ENCODE measurements at regions not wholly inside any gene's neighbourhood (a gene's known extent, or its start where the extent isn't known, plus 50 kb on each side); places are given as distances from the start of the nearest gene placed in this dataset.

DNA sequence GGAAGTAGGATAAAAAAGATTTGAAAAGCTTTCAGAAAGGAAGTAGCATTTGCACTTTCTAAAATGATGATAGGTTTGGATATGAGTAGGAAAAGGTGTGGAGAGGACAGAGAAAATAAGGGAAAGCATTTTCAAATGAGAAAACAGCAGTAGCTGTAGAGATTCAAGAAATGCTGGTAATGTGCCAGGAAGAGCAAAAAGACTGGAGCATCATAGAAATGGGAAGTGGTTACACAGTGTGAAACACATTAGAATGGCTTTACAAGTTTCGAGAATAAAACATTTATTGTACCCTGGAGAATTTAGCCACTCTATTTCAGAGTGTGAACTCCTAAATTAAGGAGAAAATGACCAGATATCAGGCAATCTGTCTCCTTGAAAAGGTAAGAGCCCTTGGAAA, 108.3 kb upstream of the CHL1 start:
- Histone ChIP-seq H3K4me2 (ENCODE audit: insufficient read depth, low read length) (no peak overlapping the region), H3K79me2 (ENCODE audit: control insufficient read depth, insufficient read depth, low read length) (no peaks in the 10 kb centered on the region), H3K4me3 (no peak overlapping the region), H3K9me3 (replicated peaks; ENCODE audit: control insufficient read depth, insufficient read depth, low read depth, low read length) (peaks cover 4% of the 10 kb centered on the region; the same call in 1 of the 2 replicates), H3K4me1 (replicated peaks in 1 of 2; ENCODE audit: control insufficient read depth in 2 of 2, insufficient read depth in 2 of 2, low read length in 2 of 2) (no peaks in the 10 kb centered on the region), H3K36me3 (ENCODE audit: control insufficient read depth, insufficient read depth, low read length) (no peaks in the 10 kb centered on the region), H4K20me1 (replicated peaks; ENCODE audit: control insufficient read depth, insufficient read depth, low read length) (no peaks in the 10 kb centered on the region), H3K27me3 (ENCODE audit: control insufficient read depth in 2 of 2, insufficient read depth in 2 of 2, low read length in 2 of 2) (no peaks in the 10 kb centered on the region), H3K27ac (ENCODE audit: extremely low read depth, low read depth, low read length) (no peak overlapping the region), H2AFZ (ENCODE audit: low read depth, low read length) (no peak overlapping the region), H3K9me1 (ENCODE audit: control insufficient read depth, insufficient read depth, low read length) (no peaks in the 10 kb centered on the region), H3K9ac (ENCODE audit: insufficient read depth in 1 of 2, low read depth in 2 of 2, low read length in 2 of 2) (no peak overlapping the region)
- in situ Hi-C loops (cut with MboI), result no loop called here
- TF ChIP-seq HOXB6 (CRISPR knock-in tag; IDR thresholded peaks at IDR 0.05; ENCODE audit: borderline replicate concordance) (no peak), NRF1 (conservative IDR thresholded peaks at IDR 0.05 in 1 of 2, IDR thresholded peaks at IDR 0.05 in 1 of 2) (no peak), ZNF140 (CRISPR knock-in tag; IDR thresholded peaks at IDR 0.05) (no peak), DPF2 (IDR thresholded peaks at IDR 0.05) (no peak), ATF7 (IDR thresholded peaks at IDR 0.05) (no peak), MXI1 (IDR thresholded peaks at IDR 0.05; ENCODE audit: low read depth, low read length) (no peak), LCOR (CRISPR knock-in tag; IDR thresholded peaks at IDR 0.05) (no peak), GATAD2A (IDR thresholded peaks at IDR 0.05) (no peak), SMARCA5 (IDR thresholded peaks at IDR 0.05) (no peak), CC2D1A (IDR thresholded peaks at IDR 0.05) (no peak), ZNF212 (CRISPR knock-in tag; IDR thresholded peaks at IDR 0.05) (no peak), MEIS2 (IDR thresholded peaks at IDR 0.05; ENCODE audit: partially characterized antibody) (no peak), CEBPG (CRISPR knock-in tag; IDR thresholded peaks at IDR 0.05) (no peak), CEBPG (tag; conservative IDR thresholded peaks at IDR 0.05 in 1 of 2, IDR thresholded peaks at IDR 0.05 in 1 of 2) (no peak), ZNF175 (CRISPR knock-in tag; IDR thresholded peaks at IDR 0.05; ENCODE audit: low read depth) (no peak), NFIX (CRISPR knock-in tag; IDR thresholded peaks at IDR 0.05; ENCODE audit: low read depth) (no peak), SRSF3 (IDR thresholded peaks at IDR 0.05; ENCODE audit: insufficient read depth, low read length) (no peak), ZKSCAN3 (CRISPR knock-in tag; IDR thresholded peaks at IDR 0.05) (no peak)
- TF ChIP-seq, protein P1, sequence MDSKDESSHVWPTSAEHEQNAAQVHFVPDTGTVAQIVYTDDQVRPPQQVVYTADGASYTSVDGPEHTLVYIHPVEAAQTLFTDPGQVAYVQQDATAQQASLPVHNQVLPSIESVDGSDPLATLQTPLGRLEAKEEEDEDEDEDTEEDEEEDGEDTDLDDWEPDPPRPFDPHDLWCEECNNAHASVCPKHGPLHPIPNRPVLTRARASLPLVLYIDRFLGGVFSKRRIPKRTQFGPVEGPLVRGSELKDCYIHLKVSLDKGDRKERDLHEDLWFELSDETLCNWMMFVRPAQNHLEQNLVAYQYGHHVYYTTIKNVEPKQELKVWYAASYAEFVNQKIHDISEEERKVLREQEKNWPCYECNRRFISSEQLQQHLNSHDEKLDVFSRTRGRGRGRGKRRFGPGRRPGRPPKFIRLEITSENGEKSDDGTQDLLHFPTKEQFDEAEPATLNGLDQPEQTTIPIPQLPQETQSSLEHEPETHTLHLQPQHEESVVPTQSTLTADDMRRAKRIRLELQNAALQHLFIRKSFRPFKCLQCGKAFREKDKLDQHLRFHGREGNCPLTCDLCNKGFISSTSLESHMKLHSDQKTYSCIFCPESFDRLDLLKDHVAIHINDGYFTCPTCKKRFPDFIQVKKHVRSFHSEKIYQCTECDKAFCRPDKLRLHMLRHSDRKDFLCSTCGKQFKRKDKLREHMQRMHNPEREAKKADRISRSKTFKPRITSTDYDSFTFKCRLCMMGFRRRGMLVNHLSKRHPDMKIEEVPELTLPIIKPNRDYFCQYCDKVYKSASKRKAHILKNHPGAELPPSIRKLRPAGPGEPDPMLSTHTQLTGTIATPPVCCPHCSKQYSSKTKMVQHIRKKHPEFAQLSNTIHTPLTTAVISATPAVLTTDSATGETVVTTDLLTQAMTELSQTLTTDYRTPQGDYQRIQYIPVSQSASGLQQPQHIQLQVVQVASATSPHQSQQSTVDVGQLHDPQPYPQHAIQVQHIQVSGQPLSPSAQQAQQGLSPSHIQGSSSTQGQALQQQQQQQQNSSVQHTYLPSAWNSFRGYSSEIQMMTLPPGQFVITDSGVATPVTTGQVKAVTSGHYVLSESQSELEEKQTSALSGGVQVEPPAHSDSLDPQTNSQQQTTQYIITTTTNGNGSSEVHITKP (IDR thresholded peaks at IDR 0.05; ENCODE audit: partially characterized antibody), result no peak
- TF ChIP-seq, protein P2, sequence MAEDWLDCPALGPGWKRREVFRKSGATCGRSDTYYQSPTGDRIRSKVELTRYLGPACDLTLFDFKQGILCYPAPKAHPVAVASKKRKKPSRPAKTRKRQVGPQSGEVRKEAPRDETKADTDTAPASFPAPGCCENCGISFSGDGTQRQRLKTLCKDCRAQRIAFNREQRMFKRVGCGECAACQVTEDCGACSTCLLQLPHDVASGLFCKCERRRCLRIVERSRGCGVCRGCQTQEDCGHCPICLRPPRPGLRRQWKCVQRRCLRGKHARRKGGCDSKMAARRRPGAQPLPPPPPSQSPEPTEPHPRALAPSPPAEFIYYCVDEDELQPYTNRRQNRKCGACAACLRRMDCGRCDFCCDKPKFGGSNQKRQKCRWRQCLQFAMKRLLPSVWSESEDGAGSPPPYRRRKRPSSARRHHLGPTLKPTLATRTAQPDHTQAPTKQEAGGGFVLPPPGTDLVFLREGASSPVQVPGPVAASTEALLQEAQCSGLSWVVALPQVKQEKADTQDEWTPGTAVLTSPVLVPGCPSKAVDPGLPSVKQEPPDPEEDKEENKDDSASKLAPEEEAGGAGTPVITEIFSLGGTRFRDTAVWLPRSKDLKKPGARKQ (CRISPR knock-in tag; IDR thresholded peaks at IDR 0.05), result no peak
- TF ChIP-seq, protein P3, sequence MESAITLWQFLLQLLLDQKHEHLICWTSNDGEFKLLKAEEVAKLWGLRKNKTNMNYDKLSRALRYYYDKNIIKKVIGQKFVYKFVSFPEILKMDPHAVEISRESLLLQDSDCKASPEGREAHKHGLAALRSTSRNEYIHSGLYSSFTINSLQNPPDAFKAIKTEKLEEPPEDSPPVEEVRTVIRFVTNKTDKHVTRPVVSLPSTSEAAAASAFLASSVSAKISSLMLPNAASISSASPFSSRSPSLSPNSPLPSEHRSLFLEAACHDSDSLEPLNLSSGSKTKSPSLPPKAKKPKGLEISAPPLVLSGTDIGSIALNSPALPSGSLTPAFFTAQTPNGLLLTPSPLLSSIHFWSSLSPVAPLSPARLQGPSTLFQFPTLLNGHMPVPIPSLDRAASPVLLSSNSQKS (CRISPR knock-in tag; IDR thresholded peaks at IDR 0.05), result no peak
- CTCF ChIA-PET (ENCODE audit: low intra/inter-chr PET ratio), result no interaction called here
- DNase-seq (ENCODE audit: extremely low read depth in 1 of 4, low spot score in 3 of 4) (no peak), FAIRE-seq (no peak), ATAC-seq (no peak)
- WGBS (ENCODE audit: insufficient coverage, low coverage, missing lambda C conversion rate), result 0% methylated on average over 1 of the region's 1 CpG
- intact Hi-C loops (cut with micrococcal nuclease), result no loop called here
- no TSS peak for BruUV-seq (replicated peaks)
- POLR2A ChIA-PET, result no interaction called here

Data from K562 (cell line).